ENCODE measurements at regions not wholly inside any gene's neighbourhood (a gene's known extent, or its start where the extent isn't known, plus 50 kb on each side); places are given as distances from the start of the nearest gene placed in this dataset.

DNA sequence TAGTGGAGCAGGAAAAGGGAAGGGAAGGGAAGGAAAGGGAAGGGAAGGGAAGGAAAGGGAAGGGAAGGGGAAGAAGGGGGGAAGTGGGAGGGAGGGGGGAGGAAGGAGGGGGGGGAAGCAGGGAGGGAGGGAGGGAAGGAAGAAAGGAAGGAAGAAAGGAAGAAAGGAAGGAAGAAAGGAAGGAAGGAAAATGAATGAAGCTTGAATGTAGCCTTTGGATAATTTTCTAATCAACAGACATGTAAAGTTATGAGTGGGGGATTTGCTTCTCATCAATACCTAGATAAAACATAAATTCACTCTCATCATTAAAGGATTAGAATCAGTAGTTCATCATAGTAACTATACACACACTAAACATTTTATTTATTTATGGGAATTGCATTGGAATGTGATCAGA lies 446.9 kb upstream of the FAM241A start:
- Histone ChIP-seq H3K4me1 (ENCODE audit: insufficient read depth, low read length) (peaks cover 29% of the 10 kb centered on the region), H3K4me3 (ENCODE audit: low read depth in 1 of 2, low read length in 2 of 2) (no peak overlapping the region), H3K9ac (ENCODE audit: low read length) (no peak overlapping the region), H3K27me3 (ENCODE audit: control insufficient read depth in 1 of 2, insufficient read depth in 2 of 2, low read length in 2 of 2) (no peaks in the 10 kb centered on the region), H3K27ac (ENCODE audit: low read depth, low read length) (peak overlapping the region; percentile 60), H3K9me3 (ENCODE audit: low read length) (no peaks in the 10 kb centered on the region), H3K36me3 (ENCODE audit: insufficient read depth, low read length) (no peaks in the 10 kb centered on the region)

DNA sequence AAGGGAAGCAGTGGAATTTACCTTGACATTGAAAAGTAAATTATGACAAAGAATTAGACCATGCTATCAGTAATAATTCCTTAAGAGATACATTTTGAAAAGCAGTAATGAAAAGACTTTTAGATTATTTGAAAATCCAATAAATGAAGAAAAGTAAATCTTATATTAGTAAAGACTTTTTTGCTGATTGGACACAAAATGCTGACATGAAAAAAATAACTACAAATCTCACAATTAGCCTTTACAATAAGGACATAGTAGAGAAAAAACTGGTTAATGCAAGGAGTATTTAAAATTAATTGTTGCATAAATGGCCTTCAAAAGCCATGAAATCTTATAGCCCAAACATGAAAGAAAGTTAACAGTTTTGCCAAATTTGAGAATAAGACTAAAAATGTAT lies 446.1 kb upstream of the FAM241A start:
- Histone ChIP-seq H3K4me1 (ENCODE audit: insufficient read depth, low read length) (peaks cover 24% of the 10 kb centered on the region), H3K9ac (ENCODE audit: low read length) (no peak overlapping the region), H3K9me3 (ENCODE audit: low read length) (no peaks in the 10 kb centered on the region), H3K27ac (ENCODE audit: low read depth, low read length) (no peak overlapping the region), H3K4me3 (ENCODE audit: low read depth in 1 of 2, low read length in 2 of 2) (no peak overlapping the region), H3K36me3 (ENCODE audit: insufficient read depth, low read length) (no peaks in the 10 kb centered on the region), H3K27me3 (ENCODE audit: control insufficient read depth in 1 of 2, insufficient read depth in 2 of 2, low read length in 2 of 2) (no peaks in the 10 kb centered on the region)

DNA sequence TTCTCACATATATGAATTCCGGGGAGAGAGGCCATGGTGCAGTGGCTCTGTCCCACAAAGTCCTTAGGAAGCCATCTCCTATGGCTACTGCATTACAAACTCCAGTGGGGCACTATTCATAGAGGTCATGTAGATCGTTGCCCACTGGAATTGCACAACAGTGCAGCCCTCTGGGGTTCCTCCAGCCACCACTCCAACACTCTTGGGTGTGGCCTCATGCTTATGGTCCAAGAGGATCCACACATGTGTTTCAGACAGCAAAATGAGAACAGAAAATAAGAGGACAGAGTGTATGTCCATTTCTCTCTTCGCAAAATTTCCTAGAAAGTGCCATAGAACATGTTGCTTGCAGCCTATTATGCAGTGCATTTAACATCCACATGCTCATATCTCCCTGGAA lies 444.2 kb upstream of the FAM241A start:
- Histone ChIP-seq H3K9me3 (ENCODE audit: low read length) (no peaks in the 10 kb centered on the region), H3K27ac (ENCODE audit: low read depth, low read length) (no peak overlapping the region), H3K4me1 (ENCODE audit: insufficient read depth, low read length) (peaks cover 17% of the 10 kb centered on the region), H3K9ac (ENCODE audit: low read length) (no peak overlapping the region), H3K4me3 (ENCODE audit: low read depth in 1 of 2, low read length in 2 of 2) (no peak overlapping the region), H3K36me3 (ENCODE audit: insufficient read depth, low read length) (no peaks in the 10 kb centered on the region), H3K27me3 (ENCODE audit: control insufficient read depth in 1 of 2, insufficient read depth in 2 of 2, low read length in 2 of 2) (no peaks in the 10 kb centered on the region)

DNA sequence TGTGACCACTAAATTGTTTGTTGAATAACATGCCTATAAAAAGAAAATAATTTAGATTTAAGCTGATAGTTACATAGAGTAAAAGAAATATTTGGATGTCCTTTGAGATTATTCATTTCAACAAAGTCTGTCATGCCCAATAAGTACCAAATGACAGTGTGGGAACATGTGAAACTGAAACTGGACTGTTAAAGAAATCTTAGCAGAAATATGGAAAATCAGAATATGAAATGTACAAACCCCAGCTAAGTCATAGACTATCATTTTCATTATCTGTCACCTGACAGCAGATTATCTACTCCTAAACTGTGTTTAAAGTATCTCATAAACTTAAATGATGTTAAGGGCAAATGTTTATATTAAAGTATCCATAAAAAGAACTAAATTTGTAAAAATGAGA lies 437.8 kb upstream of the FAM241A start:
- Histone ChIP-seq H3K36me3 (ENCODE audit: insufficient read depth, low read length) (no peaks in the 10 kb centered on the region), H3K27ac (ENCODE audit: low read depth, low read length) (no peak overlapping the region), H3K4me1 (ENCODE audit: insufficient read depth, low read length) (peaks cover 14% of the 10 kb centered on the region), H3K9me3 (ENCODE audit: low read length) (no peaks in the 10 kb centered on the region), H3K4me3 (ENCODE audit: low read depth in 1 of 2, low read length in 2 of 2) (no peak overlapping the region), H3K27me3 (ENCODE audit: control insufficient read depth in 1 of 2, insufficient read depth in 2 of 2, low read length in 2 of 2) (no peaks in the 10 kb centered on the region), H3K9ac (ENCODE audit: low read length) (no peak overlapping the region)

DNA sequence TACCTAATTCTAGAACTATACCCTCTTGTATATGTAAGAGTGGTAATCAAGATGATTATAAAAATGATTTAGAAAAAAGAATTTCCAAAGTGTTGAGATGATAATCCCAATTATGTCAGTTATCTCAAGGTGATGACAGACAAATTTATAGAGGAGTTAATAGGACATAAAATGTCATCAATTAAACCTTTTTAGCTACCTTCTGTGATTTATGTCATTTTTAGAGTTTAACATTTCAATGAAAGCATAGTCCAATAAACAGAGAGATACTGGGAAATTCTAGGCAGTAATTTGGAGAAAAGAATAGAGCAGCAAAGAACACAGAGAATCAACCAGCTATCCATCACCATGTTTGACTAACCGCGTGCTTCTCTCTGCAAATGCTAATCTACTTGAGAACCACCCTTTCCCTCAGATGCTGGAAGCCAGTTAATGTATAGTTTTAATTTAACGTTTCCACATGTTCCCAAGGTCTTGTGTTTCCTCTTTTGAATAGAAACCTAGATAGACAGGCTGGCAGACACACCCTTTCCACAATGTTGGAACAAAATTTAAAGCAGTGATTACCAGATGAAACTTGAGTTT lies 433.1 kb upstream of the FAM241A start:
- Histone ChIP-seq H3K9me3 (ENCODE audit: low read length) (no peaks in the 10 kb centered on the region), H3K27me3 (ENCODE audit: control insufficient read depth in 1 of 2, insufficient read depth in 2 of 2, low read length in 2 of 2) (no peaks in the 10 kb centered on the region), H3K9ac (ENCODE audit: low read length) (no peak overlapping the region), H3K36me3 (ENCODE audit: insufficient read depth, low read length) (no peaks in the 10 kb centered on the region), H3K4me3 (ENCODE audit: low read depth in 1 of 2, low read length in 2 of 2) (no peak overlapping the region), H3K27ac (ENCODE audit: low read depth, low read length) (no peak overlapping the region), H3K4me1 (ENCODE audit: insufficient read depth, low read length) (peaks cover 14% of the 10 kb centered on the region)

DNA sequence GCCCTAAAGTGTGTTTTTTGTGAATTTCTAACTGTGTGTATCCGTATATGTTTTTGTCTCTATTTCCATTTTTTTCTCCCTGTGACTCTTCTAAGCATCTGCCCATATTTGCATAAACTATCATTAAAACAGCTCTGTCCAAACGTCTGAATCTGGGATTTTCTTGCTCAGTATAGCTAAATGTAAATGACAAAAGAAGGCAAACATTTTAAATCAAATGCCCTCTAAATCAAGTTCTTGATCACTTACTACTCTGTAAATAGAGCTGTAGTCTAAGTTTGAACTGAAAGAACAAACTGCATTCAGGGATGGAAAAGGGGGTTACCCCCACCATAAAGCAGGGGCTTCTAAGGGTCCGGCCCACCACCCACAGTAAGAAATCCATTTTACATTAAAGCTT lies 432.0 kb upstream of the FAM241A start:
- no peak overlapping the region for H3K9ac ChIP-seq (ENCODE audit: low read length)
- H3K27me3 ChIP-seq (ENCODE audit: control insufficient read depth in 1 of 2, insufficient read depth in 2 of 2, low read length in 2 of 2): no peaks in the 10 kb centered on the region
- H3K36me3 ChIP-seq (ENCODE audit: insufficient read depth, low read length): no peaks in the 10 kb centered on the region
- no peaks in the 10 kb centered on the region for H3K9me3 ChIP-seq (ENCODE audit: low read length)
- H3K4me3 ChIP-seq (ENCODE audit: low read depth in 1 of 2, low read length in 2 of 2): no peak overlapping the region
- no peak overlapping the region for H3K27ac ChIP-seq (ENCODE audit: low read depth, low read length)
- H3K4me1 ChIP-seq (ENCODE audit: insufficient read depth, low read length): peaks cover 23% of the 10 kb centered on the region

DNA sequence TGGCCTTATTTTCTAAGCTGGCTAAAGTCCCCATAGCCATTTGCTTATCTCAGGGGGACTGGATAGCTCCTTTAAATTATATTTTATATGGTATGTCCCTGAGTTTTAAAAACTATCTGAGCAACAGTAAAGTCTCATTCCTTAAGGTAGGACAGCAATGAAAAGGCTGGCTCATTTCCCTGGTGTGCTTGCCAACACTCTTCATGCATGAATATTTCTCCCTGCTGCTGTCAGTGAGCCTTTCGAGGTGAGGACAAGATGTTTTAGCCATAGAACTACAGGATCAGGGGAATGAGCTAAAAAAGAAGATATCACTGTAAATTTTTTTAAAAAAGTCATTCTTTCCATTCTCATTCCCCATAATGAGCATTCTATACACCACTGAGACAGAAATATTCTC lies 427.3 kb upstream of the FAM241A start:
- Histone ChIP-seq H3K27me3 (ENCODE audit: control insufficient read depth in 1 of 2, insufficient read depth in 2 of 2, low read length in 2 of 2) (no peaks in the 10 kb centered on the region), H3K9ac (ENCODE audit: low read length) (no peak overlapping the region), H3K4me3 (ENCODE audit: low read depth in 1 of 2, low read length in 2 of 2) (no peak overlapping the region), H3K9me3 (ENCODE audit: low read length) (no peaks in the 10 kb centered on the region), H3K36me3 (ENCODE audit: insufficient read depth, low read length) (no peaks in the 10 kb centered on the region), H3K27ac (ENCODE audit: low read depth, low read length) (no peak overlapping the region), H3K4me1 (ENCODE audit: insufficient read depth, low read length) (peaks cover 12% of the 10 kb centered on the region)

DNA sequence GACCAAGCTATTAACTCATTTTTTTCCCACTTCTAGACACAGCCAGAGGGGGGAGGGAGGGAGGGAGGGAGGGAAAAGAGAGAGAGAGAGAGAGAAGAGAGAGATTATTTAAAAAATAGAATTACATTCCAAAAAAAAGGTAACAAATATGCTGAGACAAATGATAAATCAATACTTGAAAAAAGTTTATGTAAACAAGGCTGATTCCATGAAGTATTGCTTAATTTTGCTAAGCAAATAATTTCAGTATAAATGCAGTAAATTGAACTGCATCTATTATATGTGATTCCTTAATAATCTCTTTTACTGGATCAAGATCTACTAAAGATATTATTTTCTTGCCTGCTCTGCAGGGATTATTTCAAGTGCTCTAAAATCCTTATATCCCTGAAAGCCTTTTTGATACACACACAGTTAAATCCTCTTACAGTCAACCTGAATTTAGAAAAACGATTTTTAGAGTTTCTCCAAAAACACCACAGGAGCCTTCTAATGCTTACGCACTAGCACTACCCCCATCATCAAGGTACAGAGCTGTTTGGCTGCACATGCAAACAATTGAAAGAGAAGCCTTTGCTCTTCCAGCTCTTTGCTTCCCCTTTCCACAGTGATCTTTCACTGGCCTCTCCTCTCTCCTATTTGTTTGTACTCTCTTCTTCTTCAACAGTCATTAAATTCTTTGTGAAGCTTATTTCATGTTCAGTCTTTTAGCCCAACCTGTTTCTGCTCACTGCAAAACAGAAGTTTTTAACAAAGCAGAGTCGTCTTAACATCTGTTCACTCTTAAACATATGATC lies 426.3 kb upstream of the FAM241A start:
- Histone ChIP-seq H3K27ac (ENCODE audit: low read depth, low read length) (no peak overlapping the region), H3K9me3 (ENCODE audit: low read length) (no peaks in the 10 kb centered on the region), H3K4me3 (ENCODE audit: low read depth in 1 of 2, low read length in 2 of 2) (no peak overlapping the region), H3K27me3 (ENCODE audit: control insufficient read depth in 1 of 2, insufficient read depth in 2 of 2, low read length in 2 of 2) (no peaks in the 10 kb centered on the region), H3K9ac (ENCODE audit: low read length) (no peak overlapping the region), H3K36me3 (ENCODE audit: insufficient read depth, low read length) (no peaks in the 10 kb centered on the region), H3K4me1 (ENCODE audit: insufficient read depth, low read length) (peaks cover 12% of the 10 kb centered on the region)

DNA sequence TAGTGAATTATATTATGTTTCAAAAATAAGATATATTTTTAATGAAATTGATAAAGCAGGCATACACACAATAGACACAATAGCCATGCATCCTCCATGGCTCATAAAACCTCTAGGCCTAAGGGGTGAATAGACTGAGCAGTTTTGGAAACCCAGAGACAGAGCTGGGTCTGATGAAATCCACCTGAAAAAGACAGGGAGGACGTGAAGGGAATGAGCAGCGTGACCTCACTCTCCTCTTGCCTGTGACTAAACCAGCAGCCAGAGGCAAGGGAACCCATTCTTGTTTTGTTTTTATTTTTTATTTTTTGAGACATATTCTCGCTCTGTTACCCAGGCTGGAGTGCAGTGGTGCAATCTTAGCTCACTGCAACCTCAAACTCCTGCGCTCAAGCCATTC lies 424.4 kb upstream of the FAM241A start:
- Histone ChIP-seq H3K9me3 (ENCODE audit: low read length) (no peaks in the 10 kb centered on the region), H3K9ac (ENCODE audit: low read length) (no peak overlapping the region), H3K27ac (ENCODE audit: low read depth, low read length) (no peak overlapping the region), H3K4me3 (ENCODE audit: low read depth in 1 of 2, low read length in 2 of 2) (no peak overlapping the region), H3K27me3 (ENCODE audit: control insufficient read depth in 1 of 2, insufficient read depth in 2 of 2, low read length in 2 of 2) (no peaks in the 10 kb centered on the region), H3K36me3 (ENCODE audit: insufficient read depth, low read length) (no peaks in the 10 kb centered on the region), H3K4me1 (ENCODE audit: insufficient read depth, low read length) (peaks cover 12% of the 10 kb centered on the region)

DNA sequence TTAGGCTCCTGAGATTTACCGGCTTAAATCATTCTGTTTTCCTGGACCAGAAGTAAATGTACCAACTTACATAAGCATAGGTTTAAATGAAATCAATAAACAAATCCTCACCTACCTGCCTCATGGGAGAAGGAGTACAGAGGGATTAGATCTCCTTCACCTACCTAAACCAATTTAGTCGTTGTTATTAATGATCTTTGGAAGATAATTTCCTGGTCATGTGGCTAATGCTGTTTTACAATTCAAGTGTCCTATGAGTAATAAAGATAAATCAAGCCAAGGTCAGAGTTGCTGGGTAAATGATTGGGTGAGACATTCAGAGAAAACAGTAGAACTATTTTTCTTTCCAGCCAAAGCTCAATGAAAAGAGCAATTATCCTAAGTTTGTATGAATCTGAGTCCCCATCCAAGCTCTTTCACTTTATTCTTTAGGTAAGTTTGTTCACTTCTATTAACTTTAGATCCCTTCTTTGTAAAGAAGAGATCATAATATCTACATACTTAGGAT lies 423.0 kb upstream of the FAM241A start:
- peaks cover 12% of the 10 kb centered on the region for H3K4me1 ChIP-seq (ENCODE audit: insufficient read depth, low read length)
- H3K9me3 ChIP-seq (ENCODE audit: low read length): no peaks in the 10 kb centered on the region
- H3K9ac ChIP-seq (ENCODE audit: low read length): no peak overlapping the region
- H3K27ac ChIP-seq (ENCODE audit: low read depth, low read length): no peak overlapping the region
- no peaks in the 10 kb centered on the region for H3K27me3 ChIP-seq (ENCODE audit: control insufficient read depth in 1 of 2, insufficient read depth in 2 of 2, low read length in 2 of 2)
- H3K4me3 ChIP-seq (ENCODE audit: low read depth in 1 of 2, low read length in 2 of 2): no peak overlapping the region
- H3K36me3 ChIP-seq (ENCODE audit: insufficient read depth, low read length): no peaks in the 10 kb centered on the region

DNA sequence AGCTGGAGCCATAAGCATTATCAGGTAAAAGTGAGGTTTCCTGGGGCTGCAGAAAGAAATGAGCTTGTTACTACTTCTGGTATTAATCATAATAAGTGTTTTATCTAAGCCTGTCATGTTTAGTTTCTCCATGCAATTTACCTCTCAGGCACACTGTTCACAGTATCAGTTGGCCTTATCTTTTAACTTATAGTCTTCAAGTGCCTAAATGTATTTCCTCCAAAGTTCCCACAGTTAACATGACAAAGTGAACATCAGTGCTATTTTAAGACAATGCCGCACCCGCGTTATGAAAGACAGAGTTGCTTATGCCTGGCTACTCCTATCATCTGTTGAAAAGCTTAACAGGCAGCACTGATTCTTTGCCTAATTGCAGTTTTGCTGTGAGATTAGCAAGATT lies 408.7 kb upstream of the FAM241A start:
- Histone ChIP-seq H3K9me3 (ENCODE audit: low read length) (no peaks in the 10 kb centered on the region), H3K27ac (ENCODE audit: low read depth, low read length) (no peak overlapping the region), H3K9ac (ENCODE audit: low read length) (no peak overlapping the region), H3K4me3 (ENCODE audit: low read depth in 1 of 2, low read length in 2 of 2) (no peak overlapping the region), H3K27me3 (ENCODE audit: control insufficient read depth in 1 of 2, insufficient read depth in 2 of 2, low read length in 2 of 2) (no peaks in the 10 kb centered on the region), H3K4me1 (ENCODE audit: insufficient read depth, low read length) (no peaks in the 10 kb centered on the region), H3K36me3 (ENCODE audit: insufficient read depth, low read length) (no peaks in the 10 kb centered on the region)

DNA sequence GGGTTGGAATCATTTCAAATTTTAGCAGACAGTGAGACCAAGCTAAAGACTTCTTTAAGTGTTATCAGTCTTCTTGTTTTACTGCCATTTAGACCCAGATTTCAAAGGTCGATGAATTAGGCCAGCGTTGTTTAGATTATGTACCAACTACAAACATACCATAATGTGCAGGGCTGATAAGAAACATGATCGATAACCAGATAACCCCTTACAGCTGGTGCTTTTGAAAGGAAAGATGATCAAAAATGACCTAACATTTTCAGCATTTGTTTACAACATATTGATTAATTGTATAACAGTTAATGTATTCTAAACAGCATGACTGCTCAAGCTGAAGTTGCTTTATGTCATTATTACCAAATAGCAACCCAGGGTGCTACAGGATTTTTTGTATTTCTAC lies 400.4 kb upstream of the FAM241A start:
- Histone ChIP-seq H3K4me1 (ENCODE audit: insufficient read depth, low read length) (peaks cover 7% of the 10 kb centered on the region), H3K9me3 (ENCODE audit: low read length) (no peaks in the 10 kb centered on the region), H3K27me3 (ENCODE audit: control insufficient read depth in 1 of 2, insufficient read depth in 2 of 2, low read length in 2 of 2) (no peaks in the 10 kb centered on the region), H3K27ac (ENCODE audit: low read depth, low read length) (no peak overlapping the region), H3K36me3 (ENCODE audit: insufficient read depth, low read length) (no peaks in the 10 kb centered on the region), H3K9ac (ENCODE audit: low read length) (no peak overlapping the region), H3K4me3 (ENCODE audit: low read depth in 1 of 2, low read length in 2 of 2) (no peak overlapping the region)

All from muscle layer of colon (tissue), 2 donors.